Thyroid gland (tissue), 4 donors: ENCODE measurements at regions not wholly inside any gene's neighbourhood (a gene's known extent, or its start where the extent isn't known, plus 50 kb on each side); places are given as distances from the start of the nearest gene placed in this dataset.

Experiments
- POLR2A ChIP-seq, 2 donors: fragments of 450-650 bp; IDR thresholded peaks; one replicate each; pipeline ENCODE4 v1.6.1; 2017; ENCODE audit warnings: antibody characterized with exemption in 2 of 2, mild to moderate bottlenecking in 2 of 2, moderate library complexity in 1 of 2
- TF ChIP-seq, protein P1 (sequence below), 6 experiments: fragments of 200-600 bp in 3 of 6; fragments of 450-650 bp in 3 of 6; sonication (generic) in 3 of 6; IDR thresholded peaks; one replicate each; pipeline ENCODE4 v1.5.1; 2016 to 2019; ENCODE audit warnings: antibody characterized with exemption in 6 of 6, mild to moderate bottlenecking in 2 of 6, inconsistent platforms in 1 of 6, moderate library complexity in 1 of 6

GRCh38 chrX:20654596-20655106 is 387.9 kb upstream of the RPS6KA3 start:
- TF ChIP-seq, protein P1, sequence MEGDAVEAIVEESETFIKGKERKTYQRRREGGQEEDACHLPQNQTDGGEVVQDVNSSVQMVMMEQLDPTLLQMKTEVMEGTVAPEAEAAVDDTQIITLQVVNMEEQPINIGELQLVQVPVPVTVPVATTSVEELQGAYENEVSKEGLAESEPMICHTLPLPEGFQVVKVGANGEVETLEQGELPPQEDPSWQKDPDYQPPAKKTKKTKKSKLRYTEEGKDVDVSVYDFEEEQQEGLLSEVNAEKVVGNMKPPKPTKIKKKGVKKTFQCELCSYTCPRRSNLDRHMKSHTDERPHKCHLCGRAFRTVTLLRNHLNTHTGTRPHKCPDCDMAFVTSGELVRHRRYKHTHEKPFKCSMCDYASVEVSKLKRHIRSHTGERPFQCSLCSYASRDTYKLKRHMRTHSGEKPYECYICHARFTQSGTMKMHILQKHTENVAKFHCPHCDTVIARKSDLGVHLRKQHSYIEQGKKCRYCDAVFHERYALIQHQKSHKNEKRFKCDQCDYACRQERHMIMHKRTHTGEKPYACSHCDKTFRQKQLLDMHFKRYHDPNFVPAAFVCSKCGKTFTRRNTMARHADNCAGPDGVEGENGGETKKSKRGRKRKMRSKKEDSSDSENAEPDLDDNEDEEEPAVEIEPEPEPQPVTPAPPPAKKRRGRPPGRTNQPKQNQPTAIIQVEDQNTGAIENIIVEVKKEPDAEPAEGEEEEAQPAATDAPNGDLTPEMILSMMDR (IDR thresholded peaks at IDR 0.05) = no peak
- no peak for TF ChIP-seq POLR2A (IDR thresholded peaks at IDR 0.05)
